HG03280 (cell line): ENCODE measurements at regions not wholly inside any gene's neighbourhood (a gene's known extent, or its start where the extent isn't known, plus 50 kb on each side); places are given as distances from the start of the nearest gene placed in this dataset.

Source experiments
- ATAC-seq: cut with Tn5 transposase; IDR thresholded peaks from one replicate; pipeline ENCODE4 v1.9.1; 2021; ENCODE audit warnings: mild to moderate bottlenecking, moderate library complexity; ENCODE audit not compliant: unreplicated experiment

DNA sequence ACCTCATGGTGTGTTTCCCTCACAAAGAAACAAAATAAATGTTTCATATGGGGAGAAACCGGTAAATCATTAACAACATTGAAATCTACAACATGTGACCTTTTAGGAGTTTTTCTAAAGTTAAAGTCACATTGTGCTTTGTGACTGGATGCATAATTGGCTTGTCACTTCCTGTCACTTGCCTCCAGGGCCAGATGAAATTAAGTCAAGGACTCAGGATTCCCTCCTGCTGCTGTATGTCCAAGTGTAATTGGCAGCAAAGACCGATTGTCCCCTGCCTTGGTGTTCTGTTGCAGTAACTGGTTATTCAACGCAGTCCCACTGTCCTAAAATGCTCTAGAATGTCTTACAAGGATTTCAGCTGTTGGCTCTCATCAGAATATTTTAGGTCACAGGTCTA is 448.2 kb downstream of the LIG4 start:
- ATAC-seq, result no peak

DNA sequence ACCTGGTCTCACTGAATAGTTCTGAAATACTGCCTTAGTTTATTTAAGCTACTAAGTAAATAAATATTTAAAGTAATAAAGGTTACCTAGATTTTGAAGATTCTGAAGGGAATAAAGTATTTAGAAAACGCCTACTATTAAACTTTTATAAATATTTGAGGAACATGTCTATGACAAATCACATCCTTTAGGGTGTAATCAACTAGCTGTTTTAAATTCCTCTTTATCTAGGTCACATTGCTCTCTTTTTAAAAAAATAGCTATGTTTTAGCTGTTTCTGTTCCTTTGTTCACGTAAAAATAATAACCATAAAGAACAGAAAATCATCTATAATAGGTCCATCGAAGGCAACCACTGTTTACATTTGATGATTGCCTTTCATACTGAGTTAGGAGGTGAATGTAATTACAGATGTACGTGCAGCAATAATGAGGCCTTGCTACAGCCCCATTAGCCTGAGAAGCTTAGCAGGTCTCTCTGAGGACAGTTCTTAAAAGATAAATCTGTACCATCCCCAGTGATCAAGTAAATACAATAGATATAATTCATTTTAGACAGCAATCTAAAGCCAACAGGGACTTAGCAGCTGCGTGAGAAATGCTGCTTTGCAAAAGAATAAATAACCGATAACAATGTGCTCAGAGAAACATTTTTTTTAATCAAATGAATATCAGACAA is 449.5 kb downstream of the LIG4 start:
- no peak for ATAC-seq

DNA sequence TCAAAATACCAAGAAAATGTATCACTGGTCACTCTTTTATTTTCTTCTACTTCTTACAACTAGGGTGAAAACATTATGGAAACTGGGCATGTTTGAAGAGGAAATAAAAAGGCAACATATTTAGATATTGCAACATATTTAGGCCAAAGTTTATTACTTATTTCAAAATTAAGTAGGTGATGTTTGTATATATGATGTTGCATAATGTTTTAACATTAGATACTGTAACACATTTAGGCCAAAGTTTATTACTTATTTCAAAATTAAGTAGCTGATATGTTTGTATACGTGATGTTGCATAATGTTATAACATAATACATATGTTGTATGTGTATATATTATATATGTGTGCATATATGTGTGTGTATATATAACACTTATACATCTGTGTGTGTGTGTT is 451.3 kb downstream of the LIG4 start:
- ATAC-seq, result no peak

DNA sequence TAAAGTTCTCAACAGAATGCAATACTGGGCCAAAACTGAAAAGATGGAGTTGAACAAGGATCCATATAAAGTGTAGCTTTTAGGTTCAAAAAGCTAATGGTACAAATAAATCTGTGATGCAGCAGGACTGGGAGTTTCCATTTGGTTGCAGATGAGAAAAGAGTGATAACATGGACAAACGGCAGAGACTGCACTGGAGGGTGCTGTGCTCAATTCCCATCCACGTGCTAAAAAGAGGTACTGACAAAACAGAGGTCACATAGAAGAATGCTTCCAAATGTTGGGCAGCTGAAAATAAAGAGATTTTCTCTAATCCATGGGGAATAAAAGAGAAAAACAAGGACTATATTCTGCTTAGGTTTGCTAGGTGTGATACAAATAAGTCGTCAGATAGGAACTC is 461.6 kb downstream of the LIG4 start:
- no peak for ATAC-seq

DNA sequence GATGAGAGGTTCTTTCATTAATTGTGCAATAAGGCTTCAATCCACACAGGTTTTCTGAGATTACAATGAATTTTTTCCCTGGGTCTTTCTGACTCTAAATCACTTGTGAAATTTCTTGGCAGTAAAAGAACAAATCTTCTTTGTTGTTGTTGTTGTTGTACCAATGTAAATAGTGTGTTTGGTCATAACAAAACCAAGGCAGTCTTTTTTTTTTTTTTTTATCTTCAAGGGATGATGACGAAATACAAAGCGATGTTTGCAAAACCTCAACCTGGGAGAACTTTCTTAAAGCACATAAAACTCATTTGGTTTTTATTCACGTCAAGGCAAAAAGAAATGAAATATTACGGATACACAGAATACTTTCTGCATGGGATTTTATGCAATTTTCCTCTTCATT is 462.0 kb downstream of the LIG4 start:
- no peak for ATAC-seq

DNA sequence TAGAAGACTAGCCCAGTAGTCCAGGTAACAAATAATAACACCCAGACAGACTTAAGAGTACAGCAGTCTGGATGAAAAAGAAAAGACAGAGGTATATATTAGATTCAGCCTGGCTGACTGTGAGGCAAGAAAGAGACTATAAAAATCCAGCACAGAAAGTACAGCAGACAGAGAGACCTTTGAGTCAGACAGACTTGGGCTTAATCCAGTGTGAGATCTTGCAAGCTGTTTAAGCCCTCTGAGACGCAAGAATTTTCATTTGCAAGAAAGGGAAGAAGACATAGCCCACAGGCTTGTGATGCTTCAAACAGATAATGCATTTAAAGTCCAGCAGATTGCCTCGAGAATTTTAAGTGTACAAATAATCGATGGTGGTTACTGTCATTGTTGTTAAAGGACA is 471.4 kb downstream of the LIG4 start:
- no peak for ATAC-seq

DNA sequence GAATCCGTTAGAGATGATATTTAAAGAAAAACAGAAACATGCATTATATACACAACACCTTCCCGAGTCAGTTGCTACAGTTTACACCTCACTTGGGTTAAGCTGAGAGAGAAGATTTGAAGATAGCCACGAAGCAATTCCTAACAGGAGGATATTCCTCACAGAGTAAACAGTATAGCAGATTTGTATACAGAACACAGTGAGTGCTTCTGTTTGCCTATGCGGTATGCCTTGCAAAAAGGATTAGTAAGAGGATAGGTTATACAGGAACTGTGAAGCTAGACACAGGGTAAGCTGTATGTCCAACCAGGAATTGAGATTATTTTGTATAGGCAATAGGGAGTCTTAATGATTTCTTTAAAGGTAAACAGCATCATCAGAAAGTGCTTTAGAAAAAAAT is 471.8 kb downstream of the LIG4 start:
- ATAC-seq, result no peak

DNA sequence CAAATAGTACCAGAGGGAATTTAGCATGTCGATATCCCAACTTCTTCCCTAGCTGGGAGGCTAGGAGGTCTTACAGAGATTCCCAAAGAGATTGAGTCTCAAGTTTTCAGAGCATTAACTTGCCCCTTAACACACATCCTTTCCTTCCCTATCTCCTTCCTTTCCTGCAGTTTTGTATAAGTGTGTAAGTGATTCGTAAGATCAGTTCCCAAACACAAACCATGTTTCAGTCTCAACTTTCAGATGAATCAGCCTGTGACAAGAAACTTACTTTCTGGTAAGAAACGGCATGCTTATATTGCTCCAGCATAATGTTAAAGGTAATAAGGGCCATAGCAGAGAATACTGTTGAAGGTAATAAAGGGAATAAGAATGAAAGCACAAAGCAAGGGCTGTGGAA is 472.2 kb downstream of the LIG4 start:
- no peak for ATAC-seq

DNA sequence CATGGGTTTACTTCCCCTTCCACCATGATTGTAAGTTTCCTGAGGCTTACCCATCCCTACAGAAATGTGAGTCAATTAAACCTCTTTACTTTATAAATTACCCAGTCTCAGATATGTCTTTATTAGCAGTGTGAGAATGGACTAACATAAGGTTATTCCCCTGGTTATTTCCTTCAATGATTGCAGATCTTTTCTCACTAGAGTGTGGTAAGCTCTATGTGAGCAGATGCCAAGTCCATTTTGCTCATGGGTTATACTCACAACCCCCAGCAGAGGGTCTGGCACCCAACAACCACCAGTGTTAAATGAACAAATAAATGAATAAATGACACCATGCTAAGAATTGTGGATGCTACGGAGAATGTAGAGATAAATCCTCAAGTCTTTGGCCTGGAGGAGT is 472.8 kb downstream of the LIG4 start:
- ATAC-seq, result no peak

DNA sequence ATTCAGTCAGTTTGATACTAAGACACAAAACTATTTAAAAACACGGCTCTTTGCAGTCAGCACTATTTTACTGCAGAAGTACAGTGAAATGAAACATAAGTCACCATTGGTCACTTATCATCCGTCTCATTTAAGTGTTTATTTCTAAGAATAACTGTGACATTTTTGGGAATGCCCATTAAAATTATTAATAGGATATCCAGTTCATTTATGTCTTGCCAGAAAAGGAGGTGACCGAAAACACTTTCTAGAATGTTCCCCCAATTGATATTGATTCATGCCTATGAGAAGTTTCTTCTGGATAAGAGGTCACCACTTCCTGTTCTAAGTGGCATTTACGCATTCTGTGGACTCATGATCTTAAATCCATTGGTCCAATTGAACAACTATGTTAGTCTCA is 477.3 kb downstream of the LIG4 start:
- ATAC-seq, result no peak

DNA sequence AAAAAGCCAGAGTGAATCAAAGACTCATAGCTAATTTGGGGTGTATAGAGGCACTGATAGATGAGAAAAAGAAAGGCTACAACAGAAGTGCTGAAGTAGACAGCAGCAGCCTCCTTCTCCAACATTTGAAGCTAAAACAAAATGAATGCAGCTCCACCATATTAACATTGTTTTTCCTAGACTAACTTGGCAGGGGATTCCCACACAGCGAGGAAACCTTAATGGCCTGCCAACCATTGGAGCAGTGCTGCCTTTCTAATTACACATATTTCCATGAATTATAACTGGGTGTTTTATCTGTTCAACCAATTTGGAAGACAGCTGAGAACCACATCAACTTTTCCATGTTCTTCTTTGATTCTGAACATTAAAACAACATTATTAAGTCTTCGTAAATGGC is 478.6 kb downstream of the LIG4 start:
- ATAC-seq, result no peak

DNA sequence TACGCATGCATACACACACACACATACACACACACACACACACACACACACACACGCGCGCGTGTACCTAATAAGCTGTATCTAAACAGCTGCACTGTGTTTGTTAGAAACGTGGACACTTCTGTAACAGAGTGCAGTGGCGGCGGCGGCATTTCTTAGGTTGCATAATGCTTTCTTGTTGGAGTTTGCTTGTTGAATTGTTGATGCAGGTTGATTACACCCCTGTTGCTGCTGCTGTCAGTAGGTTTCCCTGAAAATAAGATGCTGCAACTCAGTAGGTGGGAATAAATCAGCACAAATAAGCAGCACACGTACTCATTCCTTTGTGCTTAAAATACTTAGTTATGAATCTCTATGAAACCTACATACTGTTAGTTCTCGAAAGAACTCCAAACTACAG is 479.2 kb downstream of the LIG4 start:
- no peak for ATAC-seq

DNA sequence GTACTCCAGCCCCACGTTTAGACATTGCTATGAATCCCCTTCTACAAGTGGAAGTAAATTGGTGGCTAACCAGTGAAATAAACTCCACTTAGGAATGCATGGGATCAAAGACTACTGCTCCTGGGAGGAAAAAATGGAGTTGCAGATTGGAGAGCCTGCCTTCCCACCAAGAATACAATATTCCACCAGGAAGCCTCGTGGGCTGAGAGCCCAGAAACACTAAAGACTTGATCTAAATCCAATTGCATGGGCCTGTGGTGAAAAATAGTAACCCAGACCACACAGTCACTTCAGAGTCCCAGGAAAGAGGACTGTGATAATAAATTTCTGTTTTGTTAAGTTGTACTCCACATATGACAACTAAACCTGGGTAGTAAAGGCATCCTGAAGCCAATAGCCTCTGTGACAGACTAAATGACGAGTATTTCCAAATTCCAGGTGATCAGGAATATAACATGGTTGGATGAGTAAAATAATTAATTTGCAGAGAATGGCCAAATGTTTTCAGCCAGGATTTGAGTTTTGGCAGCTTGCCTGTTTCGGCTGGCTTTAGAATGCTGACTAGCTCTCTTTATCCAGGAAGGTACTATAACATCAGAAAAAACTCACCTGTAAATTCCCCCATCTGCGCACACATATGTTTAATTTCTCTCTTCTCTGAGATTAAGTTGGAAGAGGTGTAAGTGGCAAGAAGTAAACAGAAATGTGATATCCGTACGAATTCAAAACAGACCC is 480.3 kb downstream of the LIG4 start:
- no peak for ATAC-seq

DNA sequence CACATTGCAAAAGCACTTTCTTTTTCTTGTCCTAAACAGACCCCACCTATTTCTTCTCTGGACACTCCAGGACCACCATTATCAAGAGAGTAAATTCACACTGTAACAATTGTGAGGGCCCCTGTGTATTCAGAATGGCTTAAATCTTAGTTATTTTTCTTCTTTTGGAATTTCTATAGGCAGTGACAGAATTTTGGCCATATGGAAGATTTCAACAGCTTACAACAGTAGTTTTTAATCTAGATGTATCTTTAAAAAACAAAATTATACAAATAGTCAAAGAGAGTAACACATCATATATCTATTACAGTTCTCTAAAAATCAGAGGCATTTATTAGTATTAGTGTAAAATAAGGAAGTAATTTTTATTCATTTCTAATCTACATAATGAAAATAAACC is 482.1 kb downstream of the LIG4 start:
- no peak for ATAC-seq

DNA sequence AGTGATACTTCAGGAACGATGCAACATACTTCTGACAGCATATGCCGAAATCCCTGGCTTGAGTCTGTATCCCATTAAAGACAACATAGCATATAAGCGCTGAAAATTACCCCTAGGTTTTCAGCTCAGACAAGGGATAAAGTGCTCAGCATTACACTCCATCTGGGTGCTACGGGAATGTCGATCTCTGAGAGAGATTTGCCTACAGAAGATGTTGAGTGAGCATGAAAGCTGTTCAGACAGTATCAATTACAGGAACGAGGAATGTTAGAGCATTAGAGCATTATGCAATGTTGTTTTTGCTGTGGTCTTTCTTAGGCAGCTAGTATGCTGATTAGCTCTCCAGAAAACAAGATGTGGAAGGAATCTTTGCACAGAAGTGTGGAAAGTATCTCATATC is 484.5 kb downstream of the LIG4 start:
- ATAC-seq, result no peak

DNA sequence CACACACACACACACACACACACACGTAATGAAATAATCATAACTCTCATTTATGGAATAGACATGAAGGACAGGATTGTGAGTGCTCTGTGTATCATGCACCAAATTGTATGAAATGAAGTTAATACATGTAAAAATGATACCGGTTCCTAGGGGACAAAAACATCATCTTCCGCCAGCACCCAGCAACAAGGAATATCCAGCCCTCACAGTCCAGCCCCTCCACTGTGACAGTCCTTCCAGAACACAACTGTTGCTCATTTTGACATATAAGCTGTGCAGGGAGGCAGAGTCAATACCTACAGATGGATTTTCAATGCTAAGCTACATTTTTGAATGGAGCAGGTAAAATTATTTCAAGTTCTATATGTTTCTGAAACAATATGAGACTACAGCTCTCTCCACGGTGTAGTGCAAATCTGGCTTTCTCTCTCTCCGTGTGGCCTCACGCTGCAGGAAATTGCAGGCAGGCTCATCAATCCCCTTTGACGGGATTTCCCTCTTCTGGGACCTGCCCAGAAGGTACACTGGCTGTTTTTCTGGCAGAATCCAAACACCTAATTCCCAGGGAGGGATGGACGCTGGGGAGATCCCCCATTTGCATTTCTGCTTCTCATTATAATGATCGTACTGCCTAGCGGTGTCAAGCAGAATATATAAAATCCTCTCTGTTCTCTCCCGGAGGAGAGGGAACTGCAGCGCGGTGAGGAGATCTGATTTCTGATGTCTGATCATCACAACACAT is 494.0 kb downstream of the LIG4 start:
- ATAC-seq, result no peak

DNA sequence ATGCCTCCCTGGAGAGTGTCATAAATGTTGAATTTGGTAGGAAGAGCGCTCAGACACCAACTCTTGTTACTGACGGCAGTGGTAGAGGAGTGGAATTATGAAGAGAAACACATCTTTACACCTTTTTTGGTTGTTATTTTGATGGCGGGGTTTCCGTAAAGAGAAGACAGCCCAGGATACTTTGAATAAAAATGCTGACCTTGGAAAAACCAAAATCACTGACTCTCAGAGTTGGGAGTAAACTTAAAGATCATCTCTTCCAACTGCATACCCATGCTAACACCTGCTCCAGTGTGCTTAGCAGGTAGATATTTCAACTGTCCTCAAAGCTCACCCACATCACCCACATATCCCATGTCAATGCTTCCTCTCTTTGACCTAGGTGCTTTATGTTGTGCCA is 498.6 kb downstream of the LIG4 start:
- no peak for ATAC-seq

DNA sequence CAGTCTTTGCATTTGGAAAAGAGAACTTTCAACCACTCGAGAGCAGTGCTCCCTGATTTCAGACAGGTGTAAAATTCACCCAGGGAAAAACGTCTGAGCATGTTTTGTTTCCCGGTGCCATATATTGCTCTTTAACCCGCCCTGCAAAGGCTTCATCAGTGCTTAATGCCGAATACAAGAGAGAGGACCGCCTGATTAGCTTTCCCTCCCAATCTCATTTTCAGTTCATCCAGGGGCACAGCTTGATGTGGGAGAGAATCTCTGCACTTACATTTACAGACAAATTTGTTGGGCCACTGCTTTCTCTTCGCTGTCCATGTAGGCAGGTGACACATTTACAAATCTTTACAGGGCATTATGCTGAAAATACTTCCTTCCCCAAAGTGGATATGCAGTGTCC is 499.1 kb downstream of the LIG4 start:
- ATAC-seq, result no peak

DNA sequence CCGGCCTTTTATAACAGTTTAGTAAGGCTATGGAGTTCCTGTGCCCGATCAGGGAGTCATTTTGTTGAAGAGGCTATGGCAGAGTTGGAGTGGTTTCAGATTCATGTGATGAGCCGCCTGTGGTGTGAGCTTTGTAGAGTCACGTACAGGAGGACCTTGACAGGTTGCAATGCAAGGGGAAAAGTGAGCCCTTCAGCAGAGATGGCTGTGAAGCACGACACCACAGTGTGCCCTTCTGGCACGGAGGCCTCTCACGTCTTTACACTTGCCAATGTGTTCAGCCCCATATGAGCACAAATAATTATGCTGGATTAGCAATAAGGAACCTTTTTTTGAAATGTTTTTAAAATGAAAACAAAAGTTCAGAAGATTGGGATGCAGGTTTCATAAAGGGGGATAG is 499.8 kb downstream of the LIG4 start:
- no peak for ATAC-seq

DNA sequence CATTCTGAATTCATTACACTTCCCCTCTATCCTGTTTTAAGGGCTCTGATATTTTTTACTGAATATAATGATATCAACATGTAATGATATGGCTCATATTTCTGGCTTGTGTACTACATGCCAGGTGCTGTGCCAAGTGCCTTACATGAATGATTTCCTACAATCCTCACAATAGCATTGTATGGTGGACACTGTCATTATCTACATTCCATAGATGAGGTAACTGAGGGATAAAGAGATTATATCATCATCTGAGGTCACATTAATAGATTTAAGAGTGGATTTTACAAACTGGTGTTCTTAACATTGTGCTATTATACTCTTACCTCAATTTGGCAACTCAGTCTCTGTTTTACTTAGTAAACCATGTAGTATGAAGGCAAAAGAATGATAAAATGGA is 502.0 kb downstream of the LIG4 start:
- ATAC-seq, result no peak

DNA sequence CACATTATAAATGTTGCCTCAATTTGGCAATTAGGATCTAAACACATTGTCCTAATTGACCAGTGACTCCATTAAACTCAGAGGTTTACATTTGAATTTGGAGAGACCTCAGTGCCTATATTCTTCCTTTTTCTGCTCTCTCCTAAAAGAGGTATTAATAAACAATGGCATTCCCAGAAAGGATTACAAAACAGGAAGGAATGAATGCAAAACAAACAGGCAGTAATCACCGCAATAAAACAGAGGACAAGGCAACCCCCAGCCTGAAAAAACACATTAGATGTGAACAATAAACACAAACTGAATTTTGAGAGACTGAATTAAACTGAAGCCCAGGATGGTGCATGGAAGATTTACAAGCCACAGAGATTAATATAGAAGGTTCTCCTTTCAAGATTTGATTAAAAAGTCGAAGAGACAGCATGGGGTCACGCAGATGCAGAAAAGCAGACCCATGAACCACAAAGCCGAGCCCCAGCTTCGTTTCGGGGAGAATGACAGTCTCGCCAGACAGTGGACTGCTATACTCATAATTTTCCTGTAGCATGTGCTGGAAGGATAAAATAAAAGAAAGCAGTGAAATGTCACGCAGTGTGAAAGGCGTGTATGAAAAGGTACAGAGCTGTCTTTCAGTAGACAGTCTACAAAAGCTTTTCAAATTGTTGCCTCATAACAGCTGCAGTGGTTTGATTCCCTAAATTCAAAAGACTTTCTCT is 503.0 kb downstream of the LIG4 start:
- no peak for ATAC-seq

DNA sequence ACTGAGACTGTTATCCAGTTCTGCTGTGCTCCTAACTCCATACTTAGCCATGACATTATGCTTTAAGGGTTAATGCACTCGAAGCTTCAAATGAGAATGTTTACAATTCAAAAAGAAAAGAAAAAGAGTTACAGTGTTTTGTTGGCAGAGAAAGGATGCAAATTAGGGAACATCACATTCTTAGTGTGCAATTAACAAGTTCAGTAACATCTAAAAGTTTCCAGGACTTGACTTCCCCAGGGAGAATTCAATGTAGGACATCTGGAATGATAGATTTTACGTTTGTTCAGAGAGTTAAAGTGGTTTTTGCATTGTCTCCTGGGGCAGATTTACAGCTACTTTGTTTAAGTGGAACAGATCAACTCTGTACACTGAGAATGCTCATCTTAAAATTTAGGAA is 525.2 kb downstream of the LIG4 start:
- no peak for ATAC-seq
